HG03175 (cell line): ENCODE measurements at regions not wholly inside any gene's neighbourhood (a gene's known extent, or its start where the extent isn't known, plus 50 kb on each side); places are given as distances from the start of the nearest gene placed in this dataset.
"Not testable (repeated sequence)": the region's sequence is repeated elsewhere in the genome, so short reads cannot be mapped to it uniquely, and the experiment has no call there.

Source experiments
- ATAC-seq: cut with Tn5 transposase; IDR thresholded peaks from one replicate; pipeline ENCODE4 v1.9.1; 2021; ENCODE audit warnings: mild to moderate bottlenecking, moderate library complexity; ENCODE audit not compliant: unreplicated experiment

DNA sequence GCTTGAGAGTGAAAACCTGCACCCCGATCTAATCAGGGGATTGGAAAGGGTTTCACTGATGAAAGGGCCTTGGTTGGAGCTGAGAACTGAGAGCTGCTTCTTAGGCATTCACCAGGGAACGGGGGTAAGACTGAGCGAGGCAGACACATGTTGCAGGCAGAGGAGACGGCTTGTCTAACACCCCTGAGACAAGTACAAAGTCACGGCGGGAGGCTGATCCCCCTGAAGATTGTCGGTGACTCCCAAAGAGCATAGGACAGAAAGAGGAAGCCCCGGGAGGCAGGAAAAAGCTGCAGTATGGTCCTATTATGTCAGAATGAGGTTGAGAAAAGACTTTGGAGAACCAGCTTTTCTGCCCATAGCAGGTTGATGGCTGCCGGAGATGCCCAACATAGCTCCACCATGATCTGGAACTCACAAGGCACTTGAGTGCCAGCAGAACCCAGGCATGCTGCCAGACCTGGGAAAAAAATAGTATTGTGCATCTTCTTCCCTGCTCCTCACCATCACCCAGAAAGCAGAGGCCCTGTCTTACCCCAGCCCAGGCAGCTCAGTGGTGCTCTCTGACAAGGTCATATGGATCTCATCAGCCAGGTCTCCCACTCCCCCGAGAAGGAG, 463.9 kb upstream of the PROX1 start:
- ATAC-seq, result no peak

DNA sequence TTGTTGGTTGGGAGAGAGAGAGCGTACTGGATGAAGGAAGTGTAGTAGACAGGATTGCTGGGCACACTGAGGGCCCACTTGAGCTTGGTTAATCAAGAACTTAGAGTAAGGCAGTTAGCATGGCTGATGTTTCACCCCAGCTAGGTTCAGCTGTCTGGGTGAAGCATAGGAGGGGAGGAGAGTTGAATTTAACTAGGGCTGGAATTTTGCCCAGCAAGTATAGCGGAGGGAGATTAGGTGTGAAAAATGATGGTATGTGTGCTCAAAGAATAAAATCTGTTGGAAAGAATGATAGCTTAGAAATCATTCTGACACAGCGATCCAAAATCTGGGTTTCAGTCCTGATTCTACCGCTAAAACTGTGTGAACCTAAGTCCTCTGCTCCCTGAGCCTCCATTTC, 461.5 kb upstream of the PROX1 start:
- ATAC-seq, result no peak

GRCh38 chr1:213530611-213531320, 457.0 kb upstream of the PROX1 start:
- ATAC-seq, result no peak

DNA sequence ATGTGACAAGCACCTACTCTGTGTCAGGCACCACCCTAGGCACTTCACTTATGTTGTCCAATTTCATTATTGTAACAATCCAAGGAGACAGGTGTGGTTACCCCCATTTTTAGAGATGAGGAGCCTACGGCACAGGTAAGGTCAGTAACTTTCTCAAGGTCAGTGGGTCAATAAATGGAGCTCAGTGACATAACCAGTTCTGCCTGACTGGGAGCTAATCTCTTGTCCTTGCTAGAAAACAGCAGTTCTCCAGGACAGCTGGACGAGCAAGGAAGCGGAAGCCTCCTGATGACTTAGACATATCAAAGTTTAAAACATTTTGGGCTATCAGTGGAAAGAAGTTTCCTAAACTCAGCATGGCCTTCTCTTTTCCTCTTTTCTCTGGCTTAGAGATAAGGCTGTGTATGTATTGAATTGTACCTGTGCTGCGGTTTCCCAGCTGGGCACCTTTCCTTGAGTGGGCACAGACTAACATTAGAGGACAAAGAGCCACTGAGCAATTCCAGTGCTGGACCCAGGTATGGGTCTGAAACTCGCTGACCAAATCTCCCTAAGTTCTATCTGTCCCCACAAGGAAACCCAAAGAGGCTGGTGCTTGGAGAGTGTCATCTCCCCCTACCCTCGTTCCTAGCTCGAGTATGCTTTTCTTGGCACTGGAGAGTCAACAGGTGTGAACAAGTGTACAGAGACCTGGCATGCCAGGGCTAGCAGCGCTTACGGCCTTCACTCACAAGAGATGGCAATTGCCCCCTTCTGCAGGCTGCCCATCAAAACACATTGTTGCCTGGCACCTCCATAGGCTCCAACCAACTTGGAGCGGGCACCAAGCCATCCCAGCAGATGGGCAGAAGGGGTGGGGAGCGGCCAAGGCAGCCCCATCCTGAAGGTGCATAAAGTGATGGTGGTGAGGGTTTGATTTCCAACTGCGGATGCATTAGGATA, 456.1 kb upstream of the PROX1 start:
- ATAC-seq, result no peak

DNA sequence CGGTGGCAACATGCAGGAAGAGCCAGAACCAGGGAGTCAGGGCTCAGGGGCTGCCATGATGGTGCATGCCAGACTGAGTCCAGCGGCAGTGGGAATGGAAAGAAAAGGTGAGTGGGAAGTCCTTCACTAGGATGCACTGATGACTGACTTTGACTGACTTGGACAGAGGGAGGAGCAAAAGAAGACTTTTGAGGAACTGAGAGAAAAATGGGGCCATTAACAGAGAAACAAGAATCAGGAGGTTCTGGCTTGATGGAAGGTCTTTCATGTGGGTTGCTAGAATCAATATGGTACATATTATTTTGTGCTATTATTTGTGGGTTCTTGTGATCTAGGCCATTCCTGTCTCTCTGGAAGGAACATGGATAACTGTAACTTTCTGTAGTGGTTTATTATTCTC, 454.6 kb upstream of the PROX1 start:
- no peak for ATAC-seq

DNA sequence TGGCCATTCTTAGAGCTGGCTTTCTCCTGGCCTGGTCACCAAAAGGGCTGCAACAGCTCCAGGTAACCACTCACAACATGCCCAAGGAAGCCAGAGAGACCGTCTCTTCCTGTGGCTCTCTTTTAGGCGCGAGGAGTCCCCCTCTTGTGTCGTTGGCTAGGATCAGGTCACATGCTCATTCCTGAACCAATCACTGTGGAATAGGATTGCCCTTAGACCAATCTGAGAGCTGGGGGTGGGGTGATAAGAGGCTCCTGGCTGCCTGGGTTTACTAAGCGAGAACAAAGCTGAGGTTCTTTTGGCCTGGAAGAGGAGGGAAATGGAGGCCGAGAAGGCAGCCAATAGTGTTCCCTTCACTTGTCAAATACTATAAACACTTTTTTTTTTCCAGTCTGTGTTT, 452.1 kb upstream of the PROX1 start:
- no peak for ATAC-seq

DNA sequence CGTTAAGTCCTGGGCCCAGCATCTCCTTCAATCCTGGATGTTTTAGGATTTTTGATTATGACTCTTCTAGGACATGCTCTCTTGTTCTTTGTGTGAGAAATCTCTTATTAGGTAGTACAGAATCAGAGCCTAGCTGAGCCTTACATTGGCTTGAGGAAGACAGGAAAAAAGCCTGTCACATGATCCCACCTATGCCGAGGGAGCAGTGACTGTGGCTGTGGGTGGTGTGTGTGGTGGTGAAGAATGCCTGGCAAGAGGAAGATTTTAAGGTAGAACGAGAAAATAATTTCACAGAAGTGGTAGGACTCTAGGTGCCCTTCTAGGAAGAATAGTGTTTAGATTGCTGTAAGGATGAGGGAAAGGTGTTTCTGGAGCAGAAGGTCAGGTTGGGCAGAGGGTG, 449.5 kb upstream of the PROX1 start:
- no peak for ATAC-seq

DNA sequence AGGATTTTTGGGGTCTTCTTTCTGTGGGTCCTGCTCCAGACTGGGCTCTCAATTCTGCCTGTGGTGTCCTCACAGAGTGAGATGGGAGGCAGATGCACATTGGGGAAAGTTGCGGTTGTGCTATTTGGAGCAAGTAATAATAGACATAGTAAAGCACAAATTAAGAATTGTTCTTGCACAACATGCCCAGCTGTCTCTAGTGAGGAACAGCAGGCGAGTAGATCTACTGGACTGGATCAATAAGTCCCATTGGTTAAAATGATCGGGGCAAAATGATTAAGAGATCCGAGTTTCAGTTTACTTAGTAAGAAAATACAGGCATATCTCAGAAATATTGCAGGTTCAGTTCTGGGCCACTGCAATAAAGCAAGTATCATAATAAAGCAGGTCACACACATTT, 448.3 kb upstream of the PROX1 start:
- no peak for ATAC-seq

DNA sequence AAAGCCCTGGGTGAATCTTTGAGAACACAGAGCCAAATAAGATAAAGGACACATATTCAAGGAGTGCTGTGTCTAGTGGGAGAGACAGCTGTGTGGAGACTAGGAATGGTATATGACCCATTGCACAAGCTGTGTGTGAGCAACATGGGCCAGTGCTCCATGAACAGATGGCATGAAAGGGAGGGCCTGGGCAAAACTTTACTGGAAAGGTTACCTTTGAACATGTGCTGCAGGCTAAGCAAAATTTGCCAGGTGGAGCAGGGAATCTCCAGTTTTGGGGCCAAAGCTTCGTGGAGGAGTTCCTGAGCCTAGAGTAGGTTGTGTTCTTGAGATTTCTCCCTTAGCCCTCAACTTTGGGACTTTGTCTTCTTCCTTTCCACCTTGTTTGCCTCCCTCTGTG, 446.1 kb upstream of the PROX1 start:
- no peak for ATAC-seq

GRCh38 chr1:213545181-213545580, 442.6 kb upstream of the PROX1 start:
- not testable (repeated sequence) for ATAC-seq

- no peak for ATAC-seq
Observed at GRCh38 chr1:213549982-213550381, 437.8 kb upstream of the PROX1 start.

- no peak for ATAC-seq
Observed at GRCh38 chr1:213550804-213551203, 437.0 kb upstream of the PROX1 start.

DNA sequence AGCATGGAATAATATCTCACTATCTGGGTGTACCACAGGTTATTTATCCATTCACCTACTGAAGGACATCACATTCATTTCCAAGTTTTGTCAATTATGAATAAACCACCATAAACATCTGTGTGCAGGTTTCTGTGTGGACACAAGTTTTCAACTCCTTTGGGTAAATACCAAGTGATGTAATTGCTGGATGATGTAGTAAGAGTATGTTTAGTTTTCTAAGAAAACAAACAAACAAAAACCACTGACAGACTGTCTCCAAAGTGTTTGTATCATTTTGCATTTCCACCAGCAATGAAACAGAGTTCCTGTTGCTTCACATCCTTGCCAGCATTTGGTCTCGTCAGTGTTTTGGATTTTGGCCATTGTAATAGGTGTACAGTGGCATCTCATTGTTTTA, 435.7 kb upstream of the PROX1 start:
- ATAC-seq, result no peak

DNA sequence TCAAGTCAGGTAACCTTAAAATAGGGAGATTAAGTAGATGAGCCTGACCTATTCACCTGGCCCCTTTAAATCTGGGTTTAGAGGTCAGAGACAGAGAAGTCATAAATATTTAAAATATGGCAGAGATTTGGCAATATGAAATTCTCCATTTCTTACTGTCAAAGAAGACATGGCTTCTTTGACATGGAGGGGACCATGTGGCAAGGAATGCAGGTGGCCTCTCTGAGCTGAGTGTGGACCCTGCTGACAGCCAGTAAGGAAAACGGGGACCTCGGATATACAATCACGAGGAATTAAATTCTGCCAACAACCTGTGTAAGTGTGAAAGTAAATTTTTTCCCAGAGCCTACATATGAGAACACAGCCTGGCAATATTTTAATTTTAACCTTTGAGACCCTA, 427.5 kb upstream of the PROX1 start:
- ATAC-seq, result no peak

- ATAC-seq, result no peak
Observed at GRCh38 chr1:213561870-213562269, 425.9 kb upstream of the PROX1 start.

DNA sequence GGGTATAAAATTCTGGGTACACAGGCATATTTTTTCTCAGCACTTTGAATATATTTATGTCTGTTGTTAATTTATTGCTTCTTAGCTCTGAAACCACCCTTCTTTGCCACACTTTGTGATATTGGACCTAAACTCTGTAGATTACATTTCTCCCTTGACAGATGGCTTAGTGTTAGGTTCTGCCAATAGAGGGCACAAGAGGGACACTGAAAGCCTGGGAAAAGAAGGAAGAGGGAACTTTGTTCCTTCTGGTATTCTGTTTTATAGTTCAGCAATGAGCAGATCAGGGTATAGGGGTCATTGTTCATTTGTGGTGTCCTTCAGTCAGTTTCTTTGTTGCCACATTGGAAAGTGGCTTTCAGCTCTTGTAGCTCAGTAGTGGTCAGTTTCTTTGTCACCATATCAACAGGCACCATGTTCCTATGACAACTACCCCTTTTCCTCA, 423.5 kb upstream of the PROX1 start:
- no peak for ATAC-seq

DNA sequence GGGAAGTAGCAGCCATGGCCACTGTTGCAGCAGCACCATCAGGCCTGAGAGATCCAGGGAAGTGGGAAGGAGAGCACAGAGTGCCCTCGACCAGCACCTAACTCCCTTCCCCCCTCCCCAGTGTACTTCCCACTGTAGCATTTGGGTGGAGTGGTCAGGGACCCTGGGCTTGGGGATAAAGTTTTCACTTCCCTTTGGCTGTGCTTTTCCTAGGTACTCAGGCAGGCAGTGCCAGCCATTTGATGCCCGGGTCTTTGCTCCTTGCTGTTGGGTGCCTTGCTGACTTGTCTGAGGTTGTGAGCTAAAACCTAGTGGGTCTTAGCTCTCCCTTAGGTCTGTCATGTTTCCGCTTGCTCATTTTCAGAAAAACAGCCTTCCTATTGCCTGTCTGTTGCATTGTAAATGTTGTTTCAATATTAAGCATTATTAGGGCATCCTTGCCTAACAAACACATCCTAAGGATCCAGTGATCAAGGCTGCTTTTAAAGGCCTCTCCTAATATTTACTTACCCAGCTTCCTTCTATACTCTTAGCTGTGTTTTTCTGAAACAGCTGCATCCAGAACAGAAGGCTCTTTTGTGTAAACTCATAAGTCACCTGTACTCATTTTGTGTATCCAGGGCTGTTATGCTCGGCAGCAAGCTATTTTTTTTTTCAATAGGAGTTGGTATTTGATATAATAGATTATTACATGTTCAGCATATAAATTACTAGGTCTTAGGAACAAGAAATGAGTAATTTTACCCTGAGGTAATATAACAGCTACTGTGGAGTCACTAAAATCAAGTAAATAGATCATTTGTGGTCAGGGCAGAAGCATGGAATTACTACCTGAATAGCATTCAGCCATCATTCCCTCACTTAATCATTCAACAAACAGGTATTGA, 418.6 kb upstream of the PROX1 start:
- no peak for ATAC-seq

GRCh38 chr1:213569816-213570150, 418.0 kb upstream of the PROX1 start:
- no peak for ATAC-seq

DNA sequence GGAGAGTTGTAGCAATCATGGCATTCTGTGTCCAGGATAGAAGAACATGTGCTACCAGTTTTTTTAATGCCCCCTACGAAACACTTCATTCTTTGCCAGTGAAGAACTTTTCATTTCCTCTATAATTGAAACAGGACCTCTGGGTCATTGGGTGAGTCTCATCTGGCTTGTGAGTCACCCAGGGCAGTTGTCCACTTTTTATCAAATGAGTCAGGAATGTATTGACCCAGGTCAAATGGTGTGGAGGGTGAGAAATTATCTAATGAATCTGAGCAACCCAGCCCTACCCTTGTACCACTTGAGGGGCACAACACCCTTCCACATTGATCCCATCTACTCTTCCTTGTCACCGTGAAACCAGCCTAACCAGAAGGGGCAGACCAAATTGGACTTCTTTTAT, 417.3 kb upstream of the PROX1 start:
- ATAC-seq, result no peak

DNA sequence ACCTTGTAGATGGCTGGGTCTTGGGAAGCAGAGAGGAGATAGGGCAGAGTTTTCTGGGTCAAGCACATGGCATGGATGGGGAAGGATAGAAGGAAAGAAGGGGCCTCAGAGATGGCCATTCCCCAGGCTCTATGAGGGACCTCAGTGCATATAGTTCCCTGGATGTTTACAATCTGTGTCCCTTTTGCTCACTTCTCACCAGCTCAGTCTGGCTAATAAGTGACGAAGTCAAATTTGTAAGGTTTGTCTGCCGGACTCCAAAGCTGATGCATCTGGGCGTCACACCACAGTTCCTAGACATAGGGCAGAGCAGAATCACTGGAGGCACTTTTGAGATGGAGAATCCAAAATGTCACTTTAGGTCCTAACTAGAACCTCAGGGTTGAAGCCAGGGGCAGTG, 416.4 kb upstream of the PROX1 start:
- no peak for ATAC-seq

DNA sequence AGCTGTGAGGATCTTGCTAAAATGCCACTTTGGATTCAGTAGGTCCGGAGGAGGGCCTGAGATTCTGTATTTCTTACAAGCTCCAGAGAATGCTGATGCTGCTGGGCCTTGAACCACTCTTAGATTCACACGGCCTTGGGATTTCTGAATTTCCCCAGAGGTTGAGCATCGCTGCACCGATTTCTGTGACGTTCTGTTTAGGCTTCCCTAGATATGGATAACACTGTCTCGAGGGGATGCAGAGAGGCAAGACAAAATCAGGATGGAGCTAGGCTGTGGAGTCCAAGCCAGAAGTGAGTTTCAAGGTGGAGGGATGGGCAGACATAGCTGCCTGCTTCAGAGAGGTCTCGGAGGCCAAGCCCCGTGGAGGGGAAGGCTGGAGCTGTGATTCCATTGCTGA, 415.9 kb upstream of the PROX1 start:
- no peak for ATAC-seq
